ENCODE measurements at regions not wholly inside any gene's neighbourhood (a gene's known extent, or its start where the extent isn't known, plus 50 kb on each side); places are given as distances from the start of the nearest gene placed in this dataset.
"Not testable (repeated sequence)": the region's sequence is repeated elsewhere in the genome, so short reads cannot be mapped to it uniquely, and the experiment has no call there.

DNA sequence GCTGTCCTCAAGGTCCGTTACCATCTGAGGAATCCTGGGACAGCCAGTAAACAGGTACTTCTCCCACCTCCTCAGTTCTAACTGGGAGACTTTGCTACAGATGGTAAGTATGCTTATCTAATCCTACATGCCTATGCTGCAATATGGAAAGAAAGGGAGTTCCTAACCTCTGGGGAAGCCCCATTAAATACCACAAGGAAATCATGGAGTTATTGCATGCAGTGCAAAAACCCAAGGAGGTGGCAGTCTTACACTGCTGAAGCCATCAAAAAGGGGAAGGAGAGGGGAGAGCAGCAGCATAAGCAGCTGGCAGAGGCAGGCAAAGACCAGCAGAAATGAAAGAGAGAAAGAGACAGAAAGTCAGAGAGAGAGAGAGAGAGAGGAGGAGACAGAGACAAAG, 327.1 kb downstream of the SRGAP2C start:
- TF ChIP-seq POLR2A (IDR thresholded peaks at IDR 0.05; ENCODE audit: low read depth, low read length); POLR2AphosphoS5 (IDR thresholded peaks at IDR 0.05; ENCODE audit: low read depth, low read length); TAF1 (IDR thresholded peaks at IDR 0.05; ENCODE audit: borderline replicate concordance, low read depth, low read length): not testable (repeated sequence)

Measured in GM12892 (cell line).